Activated CD4-positive, alpha-beta T cell treated with anti-CD3 and anti-CD28 coated beads for 24 hours (primary cell): ENCODE measurements at regions not wholly inside any gene's neighbourhood (a gene's known extent, or its start where the extent isn't known, plus 50 kb on each side); places are given as distances from the start of the nearest gene placed in this dataset.
"Not testable (repeated sequence)": the region's sequence is repeated elsewhere in the genome, so short reads cannot be mapped to it uniquely, and the experiment has no call there.

ENCODE experiments used
- DNase-seq, 2 donors: peaks; one replicate each; pipeline ENCODE4 v3.0.0-alpha.2; 2020; ENCODE audit warnings: low read depth in 2 of 2

DNA sequence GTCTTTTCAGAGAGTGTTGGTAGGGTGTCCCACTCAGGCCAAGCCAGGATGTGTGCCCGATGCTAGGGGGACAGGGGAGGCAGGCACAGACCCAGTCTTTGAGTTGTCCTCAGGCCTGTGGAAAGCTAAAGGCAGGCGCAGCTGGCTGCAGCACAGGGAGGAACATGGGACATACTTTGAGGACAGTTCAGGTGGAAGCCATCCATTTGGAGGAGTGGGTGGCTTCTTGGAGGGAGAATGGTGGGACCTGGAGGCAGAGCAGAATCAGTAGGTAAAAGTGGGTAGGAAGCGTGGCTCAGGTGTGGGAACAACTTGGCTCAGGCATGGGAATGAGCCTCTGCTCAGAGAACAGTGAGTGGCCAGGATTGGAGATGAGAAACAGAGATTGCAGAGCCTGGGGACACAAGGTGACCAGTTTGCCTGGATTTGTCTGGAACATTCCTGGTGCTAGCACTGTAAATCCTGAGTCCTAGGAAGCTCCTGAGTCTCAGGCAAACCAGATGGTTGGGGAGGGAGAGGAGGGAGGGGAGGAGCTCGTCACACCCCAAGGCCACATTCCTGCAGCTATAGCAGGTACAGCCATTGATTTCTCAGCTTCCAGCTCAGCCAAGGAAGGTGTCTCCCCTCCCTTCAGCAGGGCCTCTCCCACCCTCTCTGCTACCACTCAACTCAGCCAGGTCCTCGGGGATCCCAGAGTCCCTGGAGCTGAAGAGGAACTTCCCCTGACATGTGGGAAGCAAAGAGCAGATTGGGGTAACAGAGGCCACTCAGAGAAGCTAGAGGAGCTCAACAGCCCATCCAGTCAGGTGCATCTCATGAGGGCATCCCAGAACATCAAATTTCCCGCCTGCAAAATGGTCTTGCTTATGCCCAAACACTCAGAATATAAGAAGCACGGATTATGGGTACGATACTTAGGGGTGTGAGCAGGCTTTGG is 65.2 kb upstream of the TINAGL1 start:
- no peak for DNase-seq

DNA sequence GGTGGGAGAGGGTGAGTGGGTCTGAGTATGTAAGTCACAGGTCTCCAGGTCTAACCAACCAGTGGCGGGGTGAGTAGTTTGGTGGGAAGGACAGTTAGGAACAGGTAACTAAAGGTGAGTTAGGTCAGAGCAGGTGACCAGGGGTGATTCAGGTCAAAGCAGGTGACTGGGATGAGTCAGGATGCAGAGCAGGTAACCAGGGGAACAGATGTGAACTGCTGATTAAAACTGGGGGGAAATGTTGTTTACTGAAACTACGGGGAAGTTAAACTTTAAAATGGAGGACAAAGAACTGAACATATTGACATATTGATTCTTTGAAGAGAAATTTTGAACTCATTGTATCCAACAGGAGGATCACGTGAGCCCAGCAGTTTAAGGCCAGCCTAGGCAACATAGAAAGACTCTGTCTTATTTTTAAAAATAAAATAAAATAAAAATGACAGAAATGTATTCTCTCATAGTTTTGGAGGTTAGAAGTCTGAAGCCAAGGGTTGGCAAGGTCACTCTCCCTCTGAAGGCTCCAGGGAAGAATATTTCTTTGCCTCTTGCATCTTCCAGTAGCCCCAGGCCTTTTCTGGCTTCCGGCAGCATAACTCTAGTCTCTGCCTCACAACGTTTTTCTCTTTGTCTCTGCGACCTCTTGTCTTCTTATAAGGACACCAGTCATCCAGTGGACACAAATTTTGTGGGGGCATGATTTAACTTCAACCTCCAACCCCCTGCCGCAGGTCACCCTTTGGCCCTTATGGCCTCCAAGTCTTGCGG is 64.3 kb upstream of the TINAGL1 start:
- no peak for DNase-seq

- no peak for DNase-seq
These were observed 62.2 kb upstream of the TINAGL1 start for GRCh38 chr1:31514117-31514516.

GRCh38 chr1:31515056-31515775 is 61.1 kb upstream of the TINAGL1 start:
- DNase-seq, result no peak

- DNase-seq, result no peak
These were observed 60.4 kb upstream of the TINAGL1 start for GRCh38 chr1:31515936-31516335.

DNA sequence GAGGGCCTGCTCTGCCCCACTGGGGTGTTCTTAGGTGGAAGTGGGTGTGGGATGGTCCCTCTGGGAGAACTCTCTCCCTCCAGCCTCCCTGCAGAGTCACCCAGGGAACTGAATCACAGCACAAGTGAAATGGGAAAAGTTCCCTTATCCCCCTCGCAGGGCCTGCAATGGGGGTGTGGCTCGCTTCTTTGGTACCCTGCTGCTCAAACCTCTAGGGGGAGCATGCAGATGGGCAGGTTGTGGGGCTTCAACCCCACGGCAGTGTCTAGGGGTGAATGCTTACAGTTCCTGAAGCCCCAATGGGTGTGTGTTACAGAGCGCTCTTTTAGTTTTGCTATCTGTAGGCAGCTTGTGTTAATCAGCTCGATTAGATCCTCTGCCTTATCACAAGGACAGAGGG is 59.0 kb upstream of the TINAGL1 start:
- no peak for DNase-seq

DNA sequence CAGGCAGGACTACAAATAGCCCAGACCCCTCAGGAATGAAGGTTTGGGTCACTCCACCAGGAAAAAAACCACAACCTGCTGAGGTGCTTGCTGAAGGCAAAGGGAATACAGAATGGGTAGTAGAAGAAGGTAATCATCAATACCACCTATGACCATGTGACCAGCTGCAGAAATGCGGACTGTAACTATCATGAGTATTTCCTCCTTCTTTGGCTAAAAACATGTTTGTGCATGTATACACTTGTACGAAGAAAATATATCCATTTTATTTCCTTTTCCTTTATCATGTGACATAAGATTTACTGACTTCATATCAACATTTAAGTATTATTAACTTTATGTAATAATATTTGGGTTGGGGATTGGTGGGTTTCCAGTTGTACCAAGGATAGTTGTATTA is 58.3 kb upstream of the TINAGL1 start:
- not testable (repeated sequence) for DNase-seq

GRCh38 chr1:31521761-31522555 is 54.4 kb upstream of the TINAGL1 start:
- DNase-seq, result no peak

GRCh38 chr1:31522556-31522845 is 53.8 kb upstream of the TINAGL1 start:
- DNase-seq, result no peak

DNA sequence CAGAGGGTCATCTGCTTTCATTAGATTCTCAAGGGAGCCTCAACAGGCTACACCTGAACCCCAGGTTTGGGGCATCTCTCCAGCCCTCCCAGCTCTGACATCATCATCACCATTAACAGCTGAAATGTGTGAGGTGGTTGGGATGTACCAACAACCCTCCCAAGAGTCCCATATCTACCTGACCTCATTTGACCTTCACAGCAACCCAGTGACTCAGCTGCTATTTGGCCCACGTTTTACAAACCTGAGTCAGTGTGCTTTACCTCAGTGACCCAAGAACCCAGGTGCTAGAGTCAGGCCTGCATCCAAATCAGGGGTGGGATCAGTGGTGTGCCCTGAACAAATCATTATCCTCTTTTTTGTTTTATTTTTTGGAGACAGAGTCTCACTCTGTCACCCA is 53.3 kb upstream of the TINAGL1 start:
- DNase-seq, result no peak

DNA sequence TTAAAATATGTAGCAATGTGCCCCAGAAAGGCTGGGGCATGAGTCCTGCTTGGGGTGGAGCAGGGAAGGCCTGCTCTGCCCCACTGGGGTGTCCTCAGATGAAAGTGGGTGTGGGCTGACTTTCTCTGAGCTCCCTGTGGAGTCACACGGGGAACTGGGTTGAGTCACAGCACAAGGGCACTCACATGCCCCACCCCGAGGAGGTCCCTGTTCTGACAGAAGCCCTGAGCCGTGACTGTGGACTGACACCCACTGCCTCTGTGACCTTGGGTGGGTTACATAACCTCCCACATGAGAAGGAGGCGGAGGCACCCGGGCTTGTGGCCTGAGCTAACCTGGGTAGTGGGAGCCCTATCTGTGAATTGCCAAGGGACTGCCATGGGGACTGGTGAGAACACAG is 52.5 kb upstream of the TINAGL1 start:
- DNase-seq, result no peak

- no peak for DNase-seq
These were observed 52.0 kb upstream of the TINAGL1 start for GRCh38 chr1:31524186-31524901.
